GM23248 (cell line): ENCODE measurements at regions not wholly inside any gene's neighbourhood (a gene's known extent, or its start where the extent isn't known, plus 50 kb on each side); places are given as distances from the start of the nearest gene placed in this dataset.

ENCODE experiments used
- EZH2 ChIP-seq: fragments of 200-600 bp; sonication (generic); IDR thresholded peaks from 2 replicates; pipeline ENCODE4 v1.6.1; 2018; ENCODE audit warnings: antibody characterized with exemption, mild to moderate bottlenecking; ENCODE audit not compliant: insufficient read depth, poor library complexity, severe bottlenecking
- EZH2phosphoT487 ChIP-seq: fragments of 200-600 bp; sonication (generic); IDR thresholded peaks from 2 replicates; pipeline ENCODE4 v1.6.1; 2018; ENCODE audit warnings: antibody characterized with exemption, moderate library complexity, mild to moderate bottlenecking, low read depth; ENCODE audit not compliant: insufficient read depth

- no peak for TF ChIP-seq EZH2
- TF ChIP-seq EZH2phosphoT487: no peak
These were observed 306.7 kb downstream of the EPB41L4A start for GRCh38 chr5:112112346-112112745.
